ENCODE measurements at regions not wholly inside any gene's neighbourhood (a gene's known extent, or its start where the extent isn't known, plus 50 kb on each side); places are given as distances from the start of the nearest gene placed in this dataset.

DNA sequence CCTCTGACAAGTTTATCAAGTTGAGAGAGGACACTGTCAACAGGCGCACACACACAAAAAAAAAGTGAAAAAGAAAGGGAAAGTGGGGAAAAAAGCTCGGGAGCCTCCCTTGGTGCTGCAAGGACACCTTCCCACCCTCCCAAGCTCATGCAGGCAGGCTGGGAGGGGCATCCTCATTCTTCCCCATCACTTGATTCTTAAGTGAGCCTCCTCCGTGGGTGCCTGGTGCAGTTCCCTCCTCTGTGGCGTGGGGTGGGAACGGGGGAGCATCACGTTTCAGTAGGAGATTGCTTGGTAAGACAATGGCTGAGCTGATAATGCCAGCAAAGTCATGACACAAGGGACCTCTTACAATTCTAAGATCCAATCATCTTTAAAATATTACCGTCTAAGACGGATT lies 108.8 kb downstream of the NXPE2 start:
- Histone ChIP-seq H3K79me2 (ENCODE audit: insufficient read depth, low read length) (no peaks in the 10 kb centered on the region), H3K36me3 (ENCODE audit: low read length) (no peaks in the 10 kb centered on the region), H3K9me2 (replicated peaks; ENCODE audit: insufficient read depth, low read length) (no peaks in the 10 kb centered on the region), H3K4me3 (ENCODE audit: insufficient read depth, low read length, poor library complexity, severe bottlenecking) (no peak overlapping the region), H3F3A (ENCODE audit: insufficient read depth) (no peaks in the 10 kb centered on the region), H3K9me3 (ENCODE audit: insufficient read depth, low read length) (no peaks in the 10 kb centered on the region), H2AFZ (ENCODE audit: low read depth, low read length, severe bottlenecking) (no peak overlapping the region), H3K27me3 (ENCODE audit: low read length) (no peaks in the 10 kb centered on the region), H3K4me2 (ENCODE audit: low read depth, low read length, poor library complexity, severe bottlenecking) (no peak overlapping the region), H3K27ac (ENCODE audit: low read depth, low read length) (no peak overlapping the region), H3K9ac (ENCODE audit: low read length) (no peak overlapping the region), H4K20me1 (ENCODE audit: low read depth, low read length) (no peaks in the 10 kb centered on the region)
- TF ChIP-seq, protein P1, sequence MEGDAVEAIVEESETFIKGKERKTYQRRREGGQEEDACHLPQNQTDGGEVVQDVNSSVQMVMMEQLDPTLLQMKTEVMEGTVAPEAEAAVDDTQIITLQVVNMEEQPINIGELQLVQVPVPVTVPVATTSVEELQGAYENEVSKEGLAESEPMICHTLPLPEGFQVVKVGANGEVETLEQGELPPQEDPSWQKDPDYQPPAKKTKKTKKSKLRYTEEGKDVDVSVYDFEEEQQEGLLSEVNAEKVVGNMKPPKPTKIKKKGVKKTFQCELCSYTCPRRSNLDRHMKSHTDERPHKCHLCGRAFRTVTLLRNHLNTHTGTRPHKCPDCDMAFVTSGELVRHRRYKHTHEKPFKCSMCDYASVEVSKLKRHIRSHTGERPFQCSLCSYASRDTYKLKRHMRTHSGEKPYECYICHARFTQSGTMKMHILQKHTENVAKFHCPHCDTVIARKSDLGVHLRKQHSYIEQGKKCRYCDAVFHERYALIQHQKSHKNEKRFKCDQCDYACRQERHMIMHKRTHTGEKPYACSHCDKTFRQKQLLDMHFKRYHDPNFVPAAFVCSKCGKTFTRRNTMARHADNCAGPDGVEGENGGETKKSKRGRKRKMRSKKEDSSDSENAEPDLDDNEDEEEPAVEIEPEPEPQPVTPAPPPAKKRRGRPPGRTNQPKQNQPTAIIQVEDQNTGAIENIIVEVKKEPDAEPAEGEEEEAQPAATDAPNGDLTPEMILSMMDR (IDR thresholded peaks at IDR 0.05; ENCODE audit: insufficient read depth, low read length, poor library complexity, severe bottlenecking), result no peak
- no peak for TF ChIP-seq EZH2phosphoT487 (conservative IDR thresholded peaks at IDR 0.05; ENCODE audit: low read length)

GRCh38 chr11:114790910-114791309 lies 112.6 kb downstream of the NXPE2 start:
- Histone ChIP-seq H3F3A (ENCODE audit: insufficient read depth) (no peaks in the 10 kb centered on the region), H2AFZ (ENCODE audit: low read depth, low read length, severe bottlenecking) (no peak overlapping the region), H3K9me3 (ENCODE audit: insufficient read depth, low read length) (no peaks in the 10 kb centered on the region), H3K9me2 (replicated peaks; ENCODE audit: insufficient read depth, low read length) (no peaks in the 10 kb centered on the region), H3K27ac (ENCODE audit: low read depth, low read length) (no peak overlapping the region), H3K4me3 (ENCODE audit: insufficient read depth, low read length, poor library complexity, severe bottlenecking) (no peak overlapping the region), H3K36me3 (ENCODE audit: low read length) (no peaks in the 10 kb centered on the region), H3K4me2 (ENCODE audit: low read depth, low read length, poor library complexity, severe bottlenecking) (no peak overlapping the region), H3K27me3 (ENCODE audit: low read length) (no peaks in the 10 kb centered on the region), H4K20me1 (ENCODE audit: low read depth, low read length) (no peaks in the 10 kb centered on the region), H3K9ac (ENCODE audit: low read length) (no peak overlapping the region), H3K79me2 (ENCODE audit: insufficient read depth, low read length) (no peaks in the 10 kb centered on the region)
- TF ChIP-seq EZH2phosphoT487 (conservative IDR thresholded peaks at IDR 0.05; ENCODE audit: low read length), result no peak
- TF ChIP-seq, protein P1 (IDR thresholded peaks at IDR 0.05; ENCODE audit: insufficient read depth, low read length, poor library complexity, severe bottlenecking), result no peak

DNA sequence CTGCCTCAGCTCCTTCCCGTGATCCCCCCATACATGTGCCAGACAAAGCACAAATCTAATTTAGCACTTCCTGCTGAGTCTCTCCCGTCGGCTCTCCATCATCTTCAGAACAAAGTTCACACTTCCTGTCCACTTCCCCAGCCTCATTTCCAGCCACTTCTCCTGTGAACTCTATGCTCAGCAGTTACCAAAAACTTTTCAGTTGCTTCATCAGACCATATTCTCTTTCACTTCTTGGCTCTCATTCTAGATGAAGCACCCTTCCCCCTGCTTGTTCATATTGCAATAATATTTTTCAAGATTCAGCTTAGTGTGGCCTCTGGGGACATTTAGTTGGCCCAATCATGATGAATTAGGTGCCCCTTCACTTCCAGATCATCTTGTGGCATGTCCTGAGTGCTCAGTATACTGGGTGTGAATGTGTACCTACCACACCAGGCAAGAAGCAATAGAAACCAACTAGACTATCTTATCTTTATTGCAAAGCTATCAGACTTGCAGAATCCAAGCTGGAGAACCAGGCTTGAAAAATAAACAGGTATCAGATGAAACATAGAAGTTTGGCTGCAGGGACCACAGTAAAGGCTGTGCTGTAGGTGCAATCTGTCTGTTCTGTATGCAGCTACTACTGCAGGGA lies 115.8 kb downstream of the NXPE2 start:
- Histone ChIP-seq H3K9ac (ENCODE audit: low read length) (no peak overlapping the region), H3K27me3 (ENCODE audit: low read length) (no peaks in the 10 kb centered on the region), H3K36me3 (ENCODE audit: low read length) (no peaks in the 10 kb centered on the region), H3K9me3 (ENCODE audit: insufficient read depth, low read length) (no peaks in the 10 kb centered on the region), H3K27ac (ENCODE audit: low read depth, low read length) (no peak overlapping the region), H2AFZ (ENCODE audit: low read depth, low read length, severe bottlenecking) (no peak overlapping the region), H3K4me2 (ENCODE audit: low read depth, low read length, poor library complexity, severe bottlenecking) (no peak overlapping the region), H4K20me1 (ENCODE audit: low read depth, low read length) (no peaks in the 10 kb centered on the region), H3K9me2 (replicated peaks; ENCODE audit: insufficient read depth, low read length) (no peaks in the 10 kb centered on the region), H3F3A (ENCODE audit: insufficient read depth) (no peaks in the 10 kb centered on the region), H3K4me3 (ENCODE audit: insufficient read depth, low read length, poor library complexity, severe bottlenecking) (no peak overlapping the region), H3K79me2 (ENCODE audit: insufficient read depth, low read length) (no peaks in the 10 kb centered on the region)
- TF ChIP-seq, protein P1 (IDR thresholded peaks at IDR 0.05; ENCODE audit: insufficient read depth, low read length, poor library complexity, severe bottlenecking), result no peak
- TF ChIP-seq EZH2phosphoT487 (conservative IDR thresholded peaks at IDR 0.05; ENCODE audit: low read length), result no peak

All from SU-DHL-6 (cell line).